GM21786 (cell line): ENCODE measurements at regions not wholly inside any gene's neighbourhood (a gene's known extent, or its start where the extent isn't known, plus 50 kb on each side); places are given as distances from the start of the nearest gene placed in this dataset.

Experiments
- ATAC-seq: cut with Tn5 transposase; IDR thresholded peaks from one replicate; pipeline ENCODE4 v1.9.1; 2021; ENCODE audit not compliant: unreplicated experiment

GRCh38 chr2:128523457-128523856 is 204.8 kb upstream of the HS6ST1 start:
- no peak for ATAC-seq

GRCh38 chr2:128524183-128524582 is 205.5 kb upstream of the HS6ST1 start:
- no peak for ATAC-seq

DNA sequence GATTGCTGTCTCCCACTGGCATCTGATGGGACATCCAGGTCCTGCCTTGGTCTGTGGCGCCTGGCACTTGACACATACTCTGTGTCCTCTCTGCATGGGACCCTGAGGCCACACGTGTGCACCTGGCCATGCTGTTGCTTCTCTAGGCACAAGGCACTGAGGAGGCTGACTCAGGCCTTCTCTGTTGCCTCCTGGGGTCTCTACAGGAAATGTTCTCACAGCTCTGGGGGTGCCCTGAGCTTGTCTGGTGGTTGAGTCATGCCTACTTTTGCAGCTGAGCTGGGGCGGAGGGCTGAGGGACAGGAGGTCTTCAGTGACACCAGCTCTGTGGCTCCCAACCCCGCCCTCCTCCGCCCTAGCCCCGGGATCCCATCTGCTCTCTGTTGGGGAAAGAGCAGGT is 207.0 kb upstream of the HS6ST1 start:
- no peak for ATAC-seq

DNA sequence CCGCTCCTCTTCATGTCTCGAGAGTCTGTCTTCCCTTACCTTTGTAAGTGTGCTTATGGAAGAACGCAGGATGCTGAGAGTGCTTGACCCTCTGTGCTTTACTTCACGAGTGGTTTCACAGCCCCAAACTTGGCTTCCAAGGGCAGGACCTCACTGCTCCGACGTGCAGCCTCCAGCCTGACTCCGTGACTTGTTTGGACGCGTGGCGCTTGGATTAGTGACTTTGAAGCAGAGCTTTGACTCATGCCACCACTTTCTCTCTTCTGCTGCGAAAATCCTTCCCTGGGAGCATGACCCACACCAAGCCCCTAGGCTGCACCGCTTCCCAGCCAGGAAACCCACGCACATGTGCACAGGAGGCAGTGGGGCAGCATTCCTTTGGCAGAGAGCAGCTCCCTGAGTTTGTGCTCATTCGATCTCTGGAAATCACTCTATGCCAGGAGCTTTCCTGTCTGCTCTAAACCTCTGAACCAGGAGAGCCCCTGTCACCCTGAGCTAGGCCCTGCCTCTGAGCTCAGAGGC is 207.8 kb upstream of the HS6ST1 start:
- ATAC-seq = no peak

DNA sequence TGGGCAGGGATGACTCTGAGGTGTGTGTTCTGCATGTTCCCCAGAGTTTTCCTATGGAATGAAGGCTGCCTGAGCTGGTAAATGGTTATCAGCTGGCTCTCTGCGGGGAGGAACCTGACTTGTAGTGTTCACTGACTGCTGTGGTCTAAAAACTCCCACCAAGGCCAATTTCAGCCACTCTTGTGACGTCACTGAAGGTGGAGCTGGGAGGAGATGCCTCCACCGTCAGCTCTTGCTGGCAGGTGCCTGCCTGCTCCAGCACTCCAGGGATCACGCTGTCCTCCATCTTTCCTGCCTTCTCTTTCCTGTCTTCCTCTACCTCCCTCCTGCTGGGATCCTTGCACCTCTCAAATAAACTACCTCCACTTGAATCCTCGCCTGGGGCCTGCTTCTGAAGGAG is 209.5 kb upstream of the HS6ST1 start:
- no peak for ATAC-seq

GRCh38 chr2:128530025-128530573 is 211.4 kb upstream of the HS6ST1 start:
- ATAC-seq = no peak

GRCh38 chr2:128531856-128532255 is 213.2 kb upstream of the HS6ST1 start:
- no peak for ATAC-seq

GRCh38 chr2:128533101-128533500 is 214.4 kb upstream of the HS6ST1 start:
- no peak for ATAC-seq

DNA sequence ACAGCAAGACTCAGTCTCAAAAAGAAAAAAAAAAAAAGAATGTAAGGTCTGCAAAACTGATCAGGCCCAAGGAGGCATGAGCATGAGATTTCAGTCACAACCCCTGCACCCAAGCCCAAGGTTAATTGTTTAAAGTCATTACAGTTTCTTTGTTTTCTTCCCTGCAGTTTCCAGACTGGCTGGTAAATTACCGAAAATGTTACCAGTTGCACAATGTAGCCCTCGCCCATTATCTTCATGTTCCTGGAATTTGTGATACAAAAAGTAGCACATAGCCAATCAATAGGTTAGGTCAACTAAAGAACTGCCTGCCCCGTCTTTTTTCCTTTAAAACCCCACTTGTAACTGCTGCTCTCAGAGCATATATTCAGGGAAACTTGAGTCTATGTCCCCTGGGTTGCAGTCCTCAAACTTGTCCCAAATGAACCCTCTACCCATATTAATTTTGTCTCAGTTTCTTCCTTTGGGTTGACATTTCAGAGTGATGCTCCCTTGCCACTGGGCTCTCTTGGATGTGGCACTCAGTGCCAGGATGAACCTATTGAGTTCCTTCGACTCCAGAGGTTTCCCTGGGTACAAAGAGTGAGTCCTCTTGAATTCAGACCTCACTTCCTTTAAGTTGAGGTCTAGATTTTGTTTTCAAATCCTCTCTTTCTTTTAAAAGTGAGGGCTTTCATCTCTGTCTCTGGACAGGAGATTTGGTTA is 216.2 kb upstream of the HS6ST1 start:
- ATAC-seq = no peak

GRCh38 chr2:128535953-128536352 is 217.3 kb upstream of the HS6ST1 start:
- no peak for ATAC-seq

GRCh38 chr2:128536925-128537620 is 218.4 kb upstream of the HS6ST1 start:
- no peak for ATAC-seq

DNA sequence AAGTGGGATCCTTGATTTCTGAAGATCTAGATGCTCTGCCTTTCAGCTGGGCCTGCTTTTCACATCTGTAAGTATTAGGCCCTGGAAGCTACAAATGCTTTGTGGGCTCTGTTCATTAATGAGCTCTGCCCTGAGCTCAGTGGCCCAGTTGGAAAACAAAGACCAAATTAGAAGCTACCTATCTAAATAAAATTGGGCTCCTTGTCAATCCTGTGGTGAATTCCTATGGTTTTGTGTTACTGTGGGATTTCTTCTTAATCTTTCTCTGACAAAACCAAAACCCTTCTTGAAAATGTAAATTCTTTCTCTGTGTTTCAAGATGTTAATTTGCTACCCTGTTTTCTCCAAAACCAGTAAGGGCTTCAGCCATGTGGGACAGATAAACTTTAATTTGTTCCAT is 219.0 kb upstream of the HS6ST1 start:
- ATAC-seq = no peak

DNA sequence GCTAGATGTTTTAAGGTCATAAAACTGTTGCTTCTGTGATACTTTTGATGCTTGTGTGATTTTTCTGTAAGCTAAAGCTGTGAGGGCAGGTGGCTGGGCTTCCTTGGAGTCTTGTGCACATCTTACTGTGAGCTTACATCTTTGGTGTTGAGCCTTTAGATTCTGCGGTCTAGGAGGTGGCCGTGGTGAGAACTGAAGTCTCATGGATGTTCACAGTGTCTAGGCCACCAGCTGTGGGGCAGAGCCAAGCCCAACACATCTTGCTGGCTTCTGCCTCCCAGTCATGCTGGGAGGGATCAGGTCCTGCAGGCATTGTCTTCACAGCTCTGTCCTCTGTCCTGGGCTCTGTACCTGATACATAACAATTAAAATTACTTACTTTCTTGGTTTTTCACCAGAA is 219.7 kb upstream of the HS6ST1 start:
- ATAC-seq = no peak

GRCh38 chr2:128540670-128541069 is 222.0 kb upstream of the HS6ST1 start:
- no peak for ATAC-seq

GRCh38 chr2:128541448-128541847 is 222.8 kb upstream of the HS6ST1 start:
- ATAC-seq = no peak

- ATAC-seq = no peak
Measured at GRCh38 chr2:128543036-128543435, 224.4 kb upstream of the HS6ST1 start.

DNA sequence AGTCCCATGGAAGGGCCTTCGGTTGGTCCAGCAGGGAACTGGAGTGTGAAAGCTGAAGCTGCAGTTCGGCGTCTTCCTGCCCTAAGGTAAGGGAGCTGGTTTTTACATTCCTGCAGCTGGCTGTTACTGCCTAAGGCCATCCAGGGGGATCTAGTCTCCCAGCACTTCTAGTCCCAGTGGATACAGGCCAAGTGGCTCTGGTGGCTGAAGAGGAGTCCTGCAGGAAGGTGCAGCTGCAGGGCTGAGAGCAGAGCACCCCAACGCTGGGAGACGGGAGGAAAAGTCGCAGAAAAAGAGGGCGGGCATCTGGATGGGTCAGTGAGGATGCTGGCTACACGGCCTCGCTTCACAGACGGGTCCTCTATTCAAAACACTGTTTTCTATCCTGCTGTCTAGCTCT is 225.0 kb upstream of the HS6ST1 start:
- ATAC-seq = no peak

GRCh38 chr2:128544321-128545037 is 225.8 kb upstream of the HS6ST1 start:
- ATAC-seq = no peak

GRCh38 chr2:128545085-128545484 is 226.4 kb upstream of the HS6ST1 start:
- ATAC-seq = no peak

DNA sequence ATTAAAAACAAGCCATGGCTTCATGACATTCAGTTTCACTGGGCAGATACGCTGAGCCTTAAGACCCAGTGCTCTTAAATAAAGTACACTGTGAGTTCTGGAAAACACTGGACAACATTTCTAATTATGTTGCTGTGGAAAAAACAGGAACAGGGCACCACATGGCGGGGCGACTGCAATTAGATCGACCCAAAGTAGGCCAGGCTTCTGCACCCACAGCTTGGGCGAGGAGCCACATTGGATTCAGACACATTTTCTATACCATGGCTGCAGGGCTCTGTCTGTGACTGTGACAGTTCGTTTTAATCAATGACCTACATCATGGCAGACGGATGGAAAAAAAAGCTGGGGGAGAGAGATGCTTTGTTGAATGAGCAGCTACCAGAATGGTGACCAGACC is 227.2 kb upstream of the HS6ST1 start:
- ATAC-seq = no peak

DNA sequence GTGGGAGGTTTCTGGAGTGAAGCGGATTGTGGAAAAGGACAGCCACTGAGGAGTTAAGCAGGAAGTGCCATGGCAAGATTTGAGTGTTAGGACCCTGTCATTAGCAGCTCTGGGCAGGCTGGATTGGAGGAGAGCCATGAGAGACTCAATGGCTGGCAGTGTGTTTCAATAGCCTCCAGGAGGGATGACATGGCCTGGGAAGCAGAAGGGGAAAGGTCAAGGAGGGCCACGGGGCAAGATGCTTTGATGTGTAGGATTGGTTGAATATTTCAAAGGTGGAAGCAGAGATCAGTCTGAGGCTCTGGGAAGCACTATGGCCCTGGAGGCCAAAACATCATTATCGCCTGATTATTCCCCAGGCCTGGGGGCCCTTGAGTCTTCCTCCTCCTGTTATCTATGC is 229.0 kb upstream of the HS6ST1 start:
- ATAC-seq = no peak

DNA sequence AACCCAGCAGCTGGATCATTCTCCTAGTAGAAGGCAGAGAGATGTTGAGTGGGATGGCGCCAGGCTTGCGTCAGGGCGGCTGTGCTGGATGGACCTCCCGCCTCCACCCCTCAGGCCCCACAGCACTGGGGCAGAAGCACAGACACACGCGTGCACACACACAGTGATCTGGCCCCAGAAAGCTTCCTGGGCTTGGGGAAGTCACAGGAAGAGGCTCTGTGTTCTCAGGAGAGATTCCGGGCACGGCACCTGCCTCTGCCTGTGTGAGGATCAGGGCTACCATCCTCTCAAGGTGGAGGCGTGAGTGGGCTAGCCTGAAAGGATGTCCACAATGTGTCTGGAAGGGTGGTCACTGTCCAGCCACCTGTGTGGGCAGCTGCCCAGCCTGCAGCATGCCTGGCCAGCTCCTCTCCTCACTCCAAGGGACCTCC is 229.8 kb upstream of the HS6ST1 start:
- ATAC-seq = no peak
